WERI-Rb-1 (cell line): ENCODE measurements at regions not wholly inside any gene's neighbourhood (a gene's known extent, or its start where the extent isn't known, plus 50 kb on each side); places are given as distances from the start of the nearest gene placed in this dataset.

Experiments
- DNase-seq: peaks from one replicate; pipeline ENCODE4 v3.0.0-alpha.2; 2020
- H3K27ac ChIP-seq: fragments of 250-450 bp; sonication (Bioruptor Pico); 2 replicates; pipeline ENCODE4 v1.5.1; 2020; ENCODE audit warnings: mild to moderate bottlenecking, moderate library complexity
- H3K27me3 ChIP-seq: fragments of 250-450 bp; sonication (Bioruptor Pico); 2 replicates; pipeline ENCODE4 v1.5.1; 2021; ENCODE audit warnings: mild to moderate bottlenecking, low read depth, moderate library complexity; ENCODE audit not compliant: insufficient read depth, severe bottlenecking
- H3K36me3 ChIP-seq: fragments of 250-450 bp; sonication (Bioruptor Pico); 2 replicates; pipeline ENCODE4 v1.5.1; 2020; ENCODE audit warnings: mild to moderate bottlenecking, moderate library complexity
- H3K4me3 ChIP-seq: 2 replicates; pipeline ENCODE4 v1.5.1; 2011; ENCODE audit warnings: low read depth, mild to moderate bottlenecking, control low read depth, low read length
- H3K9me3 ChIP-seq: fragments of 250-450 bp; sonication (Bioruptor Pico); 2 replicates; pipeline ENCODE4 v1.5.1; 2021; ENCODE audit warnings: mild to moderate bottlenecking, moderate library complexity; ENCODE audit not compliant: severe bottlenecking
- CTCF ChIP-seq: IDR thresholded peaks from 2 replicates; pipeline ENCODE4 v1.5.1; 2011; ENCODE audit warnings: low read depth, mild to moderate bottlenecking, control low read depth, inconsistent platforms, low read length

DNA sequence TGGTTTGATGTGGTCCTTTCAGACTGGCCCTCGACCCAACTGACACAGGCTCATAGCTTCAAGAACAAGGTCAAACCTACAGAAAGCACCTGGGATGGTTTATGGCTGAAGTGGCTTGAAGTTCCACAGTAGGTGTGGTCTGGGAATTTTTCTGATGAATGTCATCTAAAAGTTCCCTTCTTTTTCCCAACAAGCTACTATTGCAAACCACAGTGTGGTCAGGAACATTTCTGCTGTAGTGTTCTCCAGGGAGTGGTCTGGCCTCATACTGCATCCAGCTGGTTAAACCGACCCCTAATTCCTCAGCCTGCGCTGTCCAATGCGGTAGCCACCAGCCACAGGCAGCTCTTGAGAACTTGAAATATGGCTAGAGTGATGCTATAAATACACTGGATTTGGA is 92.7 kb downstream of the FAM124B start:
- Histone ChIP-seq H3K36me3 (no peaks in the 10 kb centered on the region), H3K9me3 (no peaks in the 10 kb centered on the region), H3K27me3 (no peaks in the 10 kb centered on the region), H3K4me3 (no peak overlapping the region), H3K27ac (no peak overlapping the region)
- DNase-seq = no peak
- TF ChIP-seq CTCF = no peak

GRCh38 chr2:224308272-224308911 is 93.5 kb downstream of the FAM124B start:
- no peak for DNase-seq
- Histone ChIP-seq H3K9me3 (no peaks in the 10 kb centered on the region), H3K36me3 (no peaks in the 10 kb centered on the region), H3K4me3 (no peak overlapping the region), H3K27ac (no peak overlapping the region), H3K27me3 (no peaks in the 10 kb centered on the region)
- TF ChIP-seq CTCF = no peak

DNA sequence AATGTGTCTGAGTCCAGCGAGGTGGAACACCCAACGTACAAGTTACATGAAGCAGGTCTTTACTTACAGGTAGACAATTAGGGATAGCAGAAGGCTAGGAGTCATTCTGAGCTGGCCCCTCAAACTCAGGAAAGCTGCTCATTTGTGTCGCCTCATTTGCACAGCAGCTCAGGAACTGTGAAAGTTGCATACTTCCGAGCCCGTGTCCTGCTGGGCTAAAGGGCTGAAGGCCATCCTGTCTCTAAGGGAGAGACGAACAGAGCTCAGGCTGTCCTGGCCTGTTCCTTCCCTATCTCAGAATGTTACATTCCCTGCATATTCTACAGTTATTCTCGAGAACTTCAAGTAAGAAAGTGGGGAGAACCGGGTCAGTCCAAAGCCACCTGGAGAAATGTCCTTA is 99.0 kb downstream of the FAM124B start:
- no peaks in the 10 kb centered on the region for H3K27me3 ChIP-seq
- DNase-seq = no peak
- H3K27ac ChIP-seq = no peak overlapping the region
- no peaks in the 10 kb centered on the region for H3K36me3 ChIP-seq
- TF ChIP-seq CTCF = no peak
- H3K9me3 ChIP-seq = no peaks in the 10 kb centered on the region
- H3K4me3 ChIP-seq = no peak overlapping the region

- H3K27me3 ChIP-seq = no peaks in the 10 kb centered on the region
- peaks cover 7% of the 10 kb centered on the region for H3K9me3 ChIP-seq
- TF ChIP-seq CTCF = no peak
- no peak overlapping the region for H3K27ac ChIP-seq
- H3K4me3 ChIP-seq = no peak overlapping the region
- H3K36me3 ChIP-seq = no peaks in the 10 kb centered on the region
- peak; percentile 18 for DNase-seq
Measured at GRCh38 chr2:224293976-224294375, 107.9 kb downstream of the FAM124B start.

GRCh38 chr2:224287531-224287930 is 114.4 kb downstream of the FAM124B start:
- TF ChIP-seq CTCF = no peak
- Histone ChIP-seq H3K27ac (peak overlapping the region; percentile 11; the same call in 1 of the 2 replicates), H3K4me3 (no peak overlapping the region), H3K27me3 (no peaks in the 10 kb centered on the region), H3K36me3 (no peaks in the 10 kb centered on the region), H3K9me3 (no peaks in the 10 kb centered on the region)
- peak; percentile 52 for DNase-seq

DNA sequence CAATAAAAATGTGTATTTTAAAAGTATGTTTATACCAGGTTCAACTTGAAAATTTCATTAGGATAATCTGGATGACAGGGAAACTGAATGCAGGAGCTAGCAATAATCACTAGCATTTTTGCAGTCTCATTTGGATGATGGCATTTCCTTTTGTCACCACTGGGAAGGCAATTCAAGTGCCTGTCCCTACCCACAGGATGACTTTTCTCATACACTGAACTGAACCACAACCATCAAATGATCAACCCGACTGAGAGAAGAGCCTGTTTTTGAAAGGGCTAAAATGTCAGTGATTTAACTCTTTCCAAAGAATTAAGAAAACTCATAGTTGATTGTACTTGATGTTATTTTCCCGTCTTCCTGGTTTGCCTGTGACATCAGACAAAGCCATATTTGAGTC is 115.0 kb downstream of the FAM124B start:
- DNase-seq = no peak
- 0 out of 2 replicates have a peak, but pooled peaks have one; percentile 20 for TF ChIP-seq CTCF
- no peaks in the 10 kb centered on the region for H3K27me3 ChIP-seq
- no peak overlapping the region for H3K4me3 ChIP-seq
- H3K9me3 ChIP-seq = no peaks in the 10 kb centered on the region
- no peaks in the 10 kb centered on the region for H3K36me3 ChIP-seq
- peak overlapping the region; percentile 11; the same call in 1 of the 2 replicates for H3K27ac ChIP-seq
